ENCODE measurements at regions not wholly inside any gene's neighbourhood (a gene's known extent, or its start where the extent isn't known, plus 50 kb on each side); places are given as distances from the start of the nearest gene placed in this dataset.

DNA sequence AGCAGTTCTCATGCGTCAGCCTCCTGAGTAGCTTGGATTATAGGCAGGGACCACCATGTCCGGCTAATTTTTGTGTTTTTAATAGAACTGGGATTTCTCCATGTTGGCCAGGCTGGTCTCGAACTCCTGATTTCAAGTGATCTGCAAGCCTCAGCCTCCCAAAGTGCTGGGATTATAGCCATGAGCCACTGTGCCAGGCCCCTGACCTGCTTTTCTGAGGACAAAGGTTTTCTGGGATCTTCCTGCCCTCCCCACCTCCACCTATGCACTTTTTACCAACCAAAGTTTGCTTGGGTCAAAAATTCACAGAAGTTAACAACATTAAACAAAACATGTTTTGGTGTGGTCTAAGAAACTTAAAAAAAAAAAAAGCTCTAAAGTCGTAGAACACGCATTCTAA lies 259.9 kb downstream of the HAUS1 start:
- FAIRE-seq (no peak), DNase-seq (ENCODE audit: extremely low read depth in 1 of 4, low spot score in 3 of 4) (no peak), ATAC-seq (no peak)
- intact Hi-C loops (cut with micrococcal nuclease): no loop called here
- H3K9ac ChIP-seq (ENCODE audit: insufficient read depth in 1 of 2, low read depth in 2 of 2, low read length in 2 of 2): no peak overlapping the region
- in situ Hi-C loops (cut with MboI): no loop called here
- no peaks in the 10 kb centered on the region for H3K9me3 ChIP-seq (replicated peaks; ENCODE audit: control insufficient read depth, insufficient read depth, low read depth, low read length)
- H3K27ac ChIP-seq (ENCODE audit: extremely low read depth, low read depth, low read length): no peak overlapping the region
- no peak overlapping the region for H3K4me2 ChIP-seq (ENCODE audit: insufficient read depth, low read length)
- ChIA-PET CTCF (ENCODE audit: low intra/inter-chr PET ratio) (no interaction called here), POLR2A (no interaction called here)
- TF ChIP-seq CXXC5 (CRISPR knock-in tag; IDR thresholded peaks at IDR 0.05): no peak
- TF ChIP-seq BRD4 (IDR thresholded peaks at IDR 0.05): no peak
- TF ChIP-seq CCNT2 (IDR thresholded peaks at IDR 0.05; ENCODE audit: borderline replicate concordance, extremely low read depth, insufficient read length, low read depth, low read length): no peak
- TF ChIP-seq BCL6 (CRISPR knock-in tag; IDR thresholded peaks at IDR 0.05): no peak
- TF ChIP-seq ZBTB7A (IDR thresholded peaks at IDR 0.05; ENCODE audit: borderline replicate concordance, control insufficient read depth, low read depth, low read length): no peak
- TF ChIP-seq, protein P1, sequence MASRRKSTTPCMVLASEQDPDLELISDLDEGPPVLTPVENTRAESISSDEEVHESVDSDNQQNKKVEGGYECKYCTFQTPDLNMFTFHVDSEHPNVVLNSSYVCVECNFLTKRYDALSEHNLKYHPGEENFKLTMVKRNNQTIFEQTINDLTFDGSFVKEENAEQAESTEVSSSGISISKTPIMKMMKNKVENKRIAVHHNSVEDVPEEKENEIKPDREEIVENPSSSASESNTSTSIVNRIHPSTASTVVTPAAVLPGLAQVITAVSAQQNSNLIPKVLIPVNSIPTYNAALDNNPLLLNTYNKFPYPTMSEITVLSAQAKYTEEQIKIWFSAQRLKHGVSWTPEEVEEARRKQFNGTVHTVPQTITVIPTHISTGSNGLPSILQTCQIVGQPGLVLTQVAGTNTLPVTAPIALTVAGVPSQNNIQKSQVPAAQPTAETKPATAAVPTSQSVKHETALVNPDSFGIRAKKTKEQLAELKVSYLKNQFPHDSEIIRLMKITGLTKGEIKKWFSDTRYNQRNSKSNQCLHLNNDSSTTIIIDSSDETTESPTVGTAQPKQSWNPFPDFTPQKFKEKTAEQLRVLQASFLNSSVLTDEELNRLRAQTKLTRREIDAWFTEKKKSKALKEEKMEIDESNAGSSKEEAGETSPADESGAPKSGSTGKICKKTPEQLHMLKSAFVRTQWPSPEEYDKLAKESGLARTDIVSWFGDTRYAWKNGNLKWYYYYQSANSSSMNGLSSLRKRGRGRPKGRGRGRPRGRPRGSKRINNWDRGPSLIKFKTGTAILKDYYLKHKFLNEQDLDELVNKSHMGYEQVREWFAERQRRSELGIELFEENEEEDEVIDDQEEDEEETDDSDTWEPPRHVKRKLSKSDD (conservative IDR thresholded peaks at IDR 0.05; ENCODE audit: low read length): no peak
- H3K4me3 ChIP-seq: no peak overlapping the region
- 2% methylated on average over 5 of the region's 5 CpGs for WGBS (ENCODE audit: insufficient coverage, low coverage, missing lambda C conversion rate)
- H4K20me1 ChIP-seq (replicated peaks; ENCODE audit: control insufficient read depth, insufficient read depth, low read length): no peaks in the 10 kb centered on the region
- no peak overlapping the region for H2AFZ ChIP-seq (ENCODE audit: low read depth, low read length)
- BruUV-seq (replicated peaks): no TSS peak
- no peaks in the 10 kb centered on the region for H3K79me2 ChIP-seq (ENCODE audit: control insufficient read depth, insufficient read depth, low read length)
- H3K4me1 ChIP-seq (replicated peaks in 1 of 2; ENCODE audit: control insufficient read depth in 2 of 2, insufficient read depth in 2 of 2, low read length in 2 of 2): no peaks in the 10 kb centered on the region
- peaks cover 0 to 5% of the 10 kb centered on the region in 2 experiments; a peak in 1 of 5 replicates for H3K27me3 ChIP-seq (ENCODE audit: control insufficient read depth in 2 of 2, insufficient read depth in 2 of 2, low read length in 2 of 2)
- no peaks in the 10 kb centered on the region for H3K36me3 ChIP-seq (ENCODE audit: control insufficient read depth, insufficient read depth, low read length)
- H3K9me1 ChIP-seq (ENCODE audit: control insufficient read depth, insufficient read depth, low read length): no peaks in the 10 kb centered on the region
